C4-2B (cell line): ENCODE measurements at regions not wholly inside any gene's neighbourhood (a gene's known extent, or its start where the extent isn't known, plus 50 kb on each side); places are given as distances from the start of the nearest gene placed in this dataset.

Experiments
- CTCF ChIP-seq: fragments of 450-650 bp; conservative IDR thresholded peaks from 2 replicates; pipeline ENCODE4 v1.5.1; 2017; ENCODE audit warnings: mild to moderate bottlenecking
- ZFX ChIP-seq: fragments of 450-650 bp; IDR thresholded peaks from 2 replicates; pipeline ENCODE4 v1.6.1; 2017

- TF ChIP-seq ZFX, result no peak
- no peak for TF ChIP-seq CTCF
Measured at GRCh38 chr4:32752962-32753361, 2032.8 kb downstream of the PCDH7 start.
